ENCODE measurements at regions not wholly inside any gene's neighbourhood (a gene's known extent, or its start where the extent isn't known, plus 50 kb on each side); places are given as distances from the start of the nearest gene placed in this dataset.

- DNase-seq (ENCODE audit: low read depth, low spot score) (no peak), ATAC-seq (no peak)
- Histone ChIP-seq H3K4me3 (replicated peaks in 1 of 2; ENCODE audit: low read depth in 1 of 2, low read length in 2 of 2) (no peak overlapping the region), H3K9me2 (ENCODE audit: insufficient read depth) (no peaks in the 10 kb centered on the region), H3K4me1 (ENCODE audit: control insufficient read depth in 1 of 2, insufficient read depth in 2 of 2, low read length in 2 of 2) (peaks cover 0 to 17% of the 10 kb centered on the region in 2 experiments; a peak in 2 of 4 replicates), H3K79me2 (ENCODE audit: insufficient read depth, low read length) (no peaks in the 10 kb centered on the region), H4K20me1 (ENCODE audit: insufficient read depth) (no peaks in the 10 kb centered on the region), H3K9me3 (ENCODE audit: control insufficient read depth in 1 of 2, insufficient read depth in 1 of 2, low read depth in 1 of 2, low read length in 2 of 2) (no peaks in the 10 kb centered on the region), H3K9ac (ENCODE audit: low read length) (no peak overlapping the region), H2AFZ (ENCODE audit: low read depth, low read length, poor library complexity, severe bottlenecking) (no peak overlapping the region), H3K27ac (ENCODE audit: low read depth, low read length) (no peak overlapping the region), H3K36me3 (ENCODE audit: control insufficient read depth in 1 of 2, insufficient read depth in 2 of 2, low read length in 2 of 2) (no peaks in the 10 kb centered on the region), H3K4me2 (ENCODE audit: low read length) (no peak overlapping the region), H3K27me3 (ENCODE audit: insufficient read depth, low read length) (no peaks in the 10 kb centered on the region)
- intact Hi-C loops (cut with micrococcal nuclease): loop anchor here (10.0 kb wide), 1 partner anchor 189 kb away; no protein-coding TSS in a partner anchor
- POLR2A ChIA-PET: no interaction called here
- BruUV-seq (replicated peaks): no TSS peak
- CTCF ChIA-PET: no interaction called here
- TF ChIP-seq SP1 (IDR thresholded peaks at IDR 0.05; ENCODE audit: low read depth): no peak
- no peak for TF ChIP-seq ZBTB33 (IDR thresholded peaks at IDR 0.05; ENCODE audit: extremely low read depth, insufficient replicate concordance, low read length)
- no peak for TF ChIP-seq POLR2AphosphoS5 (IDR thresholded peaks at IDR 0.05; ENCODE audit: low read depth, low read length)
- no peak for TF ChIP-seq CBX3 (IDR thresholded peaks at IDR 0.05; ENCODE audit: low read depth)
- TF ChIP-seq ZNF274 (IDR thresholded peaks at IDR 0.05; ENCODE audit: low read depth, low read length): no peak
- no peak for TF ChIP-seq SIN3A (IDR thresholded peaks at IDR 0.05; ENCODE audit: low read depth)
- no peak for TF ChIP-seq CEBPB (IDR thresholded peaks at IDR 0.05; ENCODE audit: low read depth)
- no peak for TF ChIP-seq YY1 (IDR thresholded peaks at IDR 0.05; ENCODE audit: extremely low read depth, insufficient replicate concordance, low read depth, low read length)
- no peak for TF ChIP-seq POLR2A (IDR thresholded peaks at IDR 0.05; ENCODE audit: borderline replicate concordance, extremely low read depth, insufficient read depth, insufficient read length)
- TF ChIP-seq EGR1 (IDR thresholded peaks at IDR 0.05; ENCODE audit: low read depth): no peak
- no peak for TF ChIP-seq EZH2 (IDR thresholded peaks at IDR 0.05)
- TF ChIP-seq REST (IDR thresholded peaks at IDR 0.05; ENCODE audit: low read depth): no peak
- no peak for TF ChIP-seq CTCF (IDR thresholded peaks at IDR 0.05 in 2 of 3, conservative IDR thresholded peaks at IDR 0.05 in 1 of 3; ENCODE audit: borderline replicate concordance in 1 of 3, insufficient read depth in 1 of 3, low read depth in 2 of 3, low read length in 2 of 3)
- no peak for TF ChIP-seq ATF3 (IDR thresholded peaks at IDR 0.05)
- RAD21 ChIA-PET (ENCODE audit: low non-redundant PET in 1 of 2, low total read pairs in 2 of 2, uncharacterized antibody in 2 of 2, unreplicated experiment in 2 of 2): no interaction called here
These were observed 112.5 kb downstream of the KCNF1 start for GRCh38 chr2:11024259-11024645.
